Ramos (cell line): ENCODE measurements at regions not wholly inside any gene's neighbourhood (a gene's known extent, or its start where the extent isn't known, plus 50 kb on each side); places are given as distances from the start of the nearest gene placed in this dataset.

ENCODE experiments used
- in situ Hi-C: fragments of 300-500 bp; cut with MboI; formaldehyde crosslinking; loops from one replicate; pipeline ENCODE4 v1.14.3; 2022; ENCODE audit warnings: low sequenced_read_pairs; ENCODE audit not compliant: unreplicated experiment

- in situ Hi-C loops, result no loop called here
These were observed 132.9 kb downstream of the SLITRK6 start for GRCh38 chr13:85666356-85666755.

GRCh38 chr13:85665286-85665685 is 133.9 kb downstream of the SLITRK6 start:
- in situ Hi-C loops, result no loop called here

DNA sequence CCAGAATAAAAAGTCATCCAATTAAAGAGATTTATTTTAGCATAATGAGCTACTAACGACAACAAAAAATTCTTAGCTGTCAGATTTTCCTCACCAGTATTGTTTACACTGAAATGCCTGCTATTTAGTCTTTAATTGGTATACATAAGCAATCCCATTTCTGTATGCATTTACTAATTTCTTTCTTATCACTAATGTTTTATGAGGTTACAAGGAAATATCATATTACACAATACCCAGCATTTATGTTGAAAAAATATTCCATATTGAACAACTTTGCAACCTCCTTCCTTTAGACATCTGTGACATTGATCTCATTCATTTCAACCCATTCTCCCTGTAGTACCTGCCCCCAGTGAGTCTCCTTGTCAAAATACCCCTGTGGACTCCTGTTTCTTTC is 135.4 kb downstream of the SLITRK6 start:
- in situ Hi-C loops, result no loop called here

DNA sequence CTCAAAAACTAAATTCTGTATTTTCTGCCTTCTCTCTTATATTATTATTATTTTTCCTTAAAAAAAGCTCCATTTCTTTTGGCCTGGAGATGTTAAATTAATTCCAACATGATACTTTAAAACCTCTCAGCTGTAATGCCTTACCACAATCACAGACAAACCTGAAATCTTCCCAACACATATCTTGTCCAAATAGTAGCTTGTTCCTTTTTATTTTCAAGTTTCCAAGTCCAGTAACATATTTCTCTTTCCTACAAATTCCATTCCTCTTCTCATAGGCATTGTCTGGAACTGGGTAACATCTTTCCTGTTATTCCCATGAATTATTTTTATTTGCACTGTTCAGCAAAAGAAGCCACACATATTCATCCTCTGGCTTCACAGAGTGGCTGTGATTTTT is 137.0 kb downstream of the SLITRK6 start:
- in situ Hi-C loops, result no loop called here

GRCh38 chr13:85661675-85662074 is 137.5 kb downstream of the SLITRK6 start:
- in situ Hi-C loops, result no loop called here

GRCh38 chr13:85659493-85659892 is 139.7 kb downstream of the SLITRK6 start:
- in situ Hi-C loops, result no loop called here

GRCh38 chr13:85657942-85658341 is 141.3 kb downstream of the SLITRK6 start:
- in situ Hi-C loops, result no loop called here

GRCh38 chr13:85655040-85655439 is 144.2 kb downstream of the SLITRK6 start:
- in situ Hi-C loops, result no loop called here

DNA sequence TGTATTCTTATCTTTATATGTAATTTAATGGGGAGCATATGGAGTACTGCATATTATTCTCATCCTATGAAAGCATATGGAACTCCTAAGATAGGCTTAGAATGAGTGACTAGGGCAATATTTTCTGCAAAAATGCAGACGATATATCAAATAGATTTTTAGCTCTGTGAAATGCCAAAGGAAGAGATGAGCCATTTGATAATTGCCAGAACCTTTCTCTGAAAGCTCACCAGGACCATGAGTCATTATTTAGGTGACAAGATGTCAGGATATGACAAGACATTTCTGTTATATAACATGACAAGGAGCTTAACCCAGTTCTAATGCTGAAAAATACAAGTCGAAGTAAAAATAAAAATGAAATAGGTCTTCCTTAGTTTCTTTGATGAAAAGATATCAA is 145.0 kb downstream of the SLITRK6 start:
- in situ Hi-C loops, result no loop called here

DNA sequence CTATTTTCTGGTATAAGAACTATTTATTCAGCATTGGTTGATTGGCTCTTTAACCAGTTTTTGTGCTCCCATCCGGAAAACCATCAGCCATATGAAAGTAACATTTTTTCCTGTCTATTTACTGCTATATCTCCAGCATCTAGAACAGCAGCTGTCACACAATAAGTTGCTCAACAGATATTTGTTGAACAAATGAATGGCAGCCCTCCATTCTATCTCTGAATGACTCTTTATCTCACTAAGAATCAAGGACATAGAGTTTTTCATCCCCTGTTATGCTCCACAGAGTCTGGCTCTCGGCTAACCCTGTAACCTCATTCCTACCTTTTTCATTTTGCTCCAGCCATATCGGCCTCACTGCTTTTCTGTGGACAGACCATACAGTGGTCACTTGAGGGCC is 145.5 kb downstream of the SLITRK6 start:
- in situ Hi-C loops, result no loop called here

- in situ Hi-C loops, result no loop called here
These were observed 146.7 kb downstream of the SLITRK6 start for GRCh38 chr13:85652491-85652890.

- in situ Hi-C loops, result no loop called here
These were observed 147.8 kb downstream of the SLITRK6 start for GRCh38 chr13:85651440-85651839.

DNA sequence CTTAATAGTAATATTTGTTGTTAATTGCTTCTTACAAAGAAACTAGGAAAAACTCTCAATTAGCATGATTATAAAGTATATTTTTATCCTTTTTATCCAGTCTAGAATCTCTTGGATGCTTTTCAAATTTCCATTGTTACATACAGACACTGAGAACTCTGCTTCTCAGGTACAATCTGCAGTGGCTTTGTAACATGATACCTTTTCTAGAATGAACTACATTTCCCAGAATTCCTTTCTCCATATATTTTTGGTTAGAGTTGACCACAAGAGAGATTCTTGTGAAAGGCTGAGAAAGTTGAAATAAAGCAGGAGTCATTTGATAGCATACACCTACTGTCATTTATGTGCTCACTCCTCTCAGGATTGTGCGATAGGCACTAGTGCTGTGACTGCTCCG is 148.6 kb downstream of the SLITRK6 start:
- in situ Hi-C loops, result no loop called here

DNA sequence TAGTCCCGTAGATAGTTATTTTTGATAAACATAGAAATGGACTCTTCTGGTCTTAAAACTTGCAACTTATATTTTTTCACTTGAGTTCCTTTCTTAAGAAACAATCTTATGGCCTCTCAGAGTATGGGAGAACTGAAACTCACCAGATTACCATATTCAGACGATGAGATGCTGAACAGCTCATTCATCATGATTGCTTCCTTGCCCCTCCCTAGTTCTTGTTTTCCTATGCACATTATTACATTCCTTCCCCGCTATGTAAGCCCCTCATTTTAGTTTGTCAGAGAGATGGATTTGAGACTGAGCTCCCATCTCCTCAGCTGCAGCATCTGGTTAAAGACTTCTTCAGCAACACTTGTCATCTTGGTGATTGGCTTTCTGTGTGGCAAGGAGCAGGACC is 158.5 kb downstream of the SLITRK6 start:
- in situ Hi-C loops, result no loop called here

- in situ Hi-C loops, result no loop called here
These were observed 160.3 kb downstream of the SLITRK6 start for GRCh38 chr13:85638815-85639393.

DNA sequence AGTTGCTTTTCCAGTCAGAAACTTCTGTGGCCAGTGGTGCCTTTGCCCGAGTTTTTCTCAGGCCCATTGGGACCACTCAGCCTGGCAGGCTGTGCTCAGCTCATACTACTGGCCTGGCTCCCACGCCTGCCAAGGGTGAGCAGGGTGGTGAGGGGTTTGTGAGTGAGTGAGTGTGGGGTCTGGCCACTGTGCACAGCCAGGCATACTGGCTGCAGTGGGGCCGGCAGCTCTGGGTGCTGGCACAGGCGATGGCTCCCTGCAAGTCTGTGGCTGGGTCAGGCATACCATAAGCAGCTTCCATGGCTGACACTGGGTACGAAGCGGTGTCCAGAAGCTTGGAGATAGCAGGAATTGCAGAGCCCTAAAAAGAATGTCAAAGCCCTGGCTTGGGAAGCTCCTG is 161.0 kb downstream of the SLITRK6 start:
- in situ Hi-C loops, result no loop called here

DNA sequence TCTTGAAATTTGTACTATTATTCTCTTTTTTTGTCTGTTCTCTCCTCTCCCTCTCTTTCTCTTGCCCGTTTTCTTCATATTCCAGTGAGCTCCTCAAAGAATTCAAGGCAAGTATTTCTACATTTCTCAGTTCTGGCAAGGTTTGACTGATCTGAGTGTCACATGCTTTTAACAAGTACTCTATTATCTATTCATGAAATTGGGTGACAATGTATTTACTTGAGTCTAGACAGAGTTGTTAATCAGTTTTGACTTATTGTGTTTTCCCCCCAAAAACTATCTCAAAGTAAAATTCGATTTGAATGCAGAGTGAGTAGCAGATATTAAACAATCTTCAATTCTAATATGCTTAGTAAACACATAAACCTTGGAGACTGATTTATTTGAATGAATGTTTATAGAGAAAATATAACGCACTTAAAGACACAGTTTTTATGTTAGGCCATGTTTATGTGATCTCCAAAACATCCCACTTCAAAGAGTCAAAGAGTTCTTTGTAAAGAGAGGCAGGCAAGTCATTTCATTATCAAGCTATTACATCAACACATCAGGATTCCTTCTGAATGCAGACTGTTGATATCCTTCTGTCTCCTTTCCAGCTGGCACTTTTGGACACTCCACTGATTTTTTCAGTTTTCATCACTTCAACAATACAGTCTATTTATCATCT is 166.6 kb downstream of the SLITRK6 start:
- in situ Hi-C loops, result no loop called here

DNA sequence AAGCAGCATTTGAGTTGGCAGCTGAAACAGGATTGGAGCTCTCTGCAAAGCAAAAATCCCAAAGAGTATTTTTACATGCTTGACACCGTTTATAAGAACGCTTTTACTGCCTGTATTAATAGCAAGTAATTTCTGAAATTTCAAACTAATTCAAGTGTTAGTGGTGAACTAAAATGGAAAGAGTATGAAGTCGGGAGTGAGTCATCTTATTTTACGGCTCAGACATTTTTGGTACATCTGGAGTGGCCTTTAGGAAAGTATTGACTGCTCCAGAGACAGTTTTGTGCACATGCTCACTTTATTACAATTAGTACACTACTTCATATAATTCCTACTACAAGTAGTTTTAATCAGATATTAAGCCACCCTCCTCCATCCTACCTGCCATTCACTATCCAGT is 167.4 kb downstream of the SLITRK6 start:
- in situ Hi-C loops, result no loop called here

DNA sequence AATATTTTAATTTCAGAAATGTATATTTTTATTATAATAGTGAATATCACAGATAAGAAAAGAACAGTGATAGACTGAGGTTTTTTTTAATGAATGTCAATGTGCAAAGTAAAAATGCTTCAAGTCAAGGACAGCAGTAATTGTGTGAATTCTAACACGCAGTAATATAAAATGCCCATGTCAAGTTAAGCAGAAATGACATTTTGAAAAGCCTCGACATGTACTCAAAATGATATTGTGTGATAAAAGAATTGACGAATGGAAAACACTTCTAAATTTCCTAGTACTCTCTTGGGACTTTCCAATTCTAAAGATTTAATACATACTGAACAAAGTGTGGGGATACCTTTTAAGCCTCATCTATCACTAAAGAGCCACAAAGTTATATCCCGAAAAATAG is 172.6 kb downstream of the SLITRK6 start:
- in situ Hi-C loops, result no loop called here

DNA sequence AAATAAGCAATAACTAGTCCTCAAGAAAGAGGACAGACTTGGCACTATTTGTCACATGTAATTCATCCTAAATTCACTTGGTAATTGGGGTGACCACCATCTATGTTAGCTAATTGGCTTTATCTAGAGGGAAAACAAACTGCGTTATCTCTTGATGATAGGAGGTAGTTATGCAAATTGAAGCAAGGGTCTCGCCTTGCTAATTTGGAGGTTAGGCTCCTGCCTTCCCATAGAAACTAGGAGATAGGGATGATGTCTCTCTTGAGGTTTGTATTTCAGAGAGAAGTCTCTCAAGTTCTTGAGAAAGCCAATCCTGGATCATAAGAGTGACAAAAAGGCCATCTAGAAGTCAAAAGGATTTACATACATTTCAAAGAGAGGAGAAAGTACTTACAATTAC is 179.9 kb downstream of the SLITRK6 start:
- in situ Hi-C loops, result no loop called here

- in situ Hi-C loops, result no loop called here
These were observed 180.7 kb downstream of the SLITRK6 start for GRCh38 chr13:85618521-85618920.

DNA sequence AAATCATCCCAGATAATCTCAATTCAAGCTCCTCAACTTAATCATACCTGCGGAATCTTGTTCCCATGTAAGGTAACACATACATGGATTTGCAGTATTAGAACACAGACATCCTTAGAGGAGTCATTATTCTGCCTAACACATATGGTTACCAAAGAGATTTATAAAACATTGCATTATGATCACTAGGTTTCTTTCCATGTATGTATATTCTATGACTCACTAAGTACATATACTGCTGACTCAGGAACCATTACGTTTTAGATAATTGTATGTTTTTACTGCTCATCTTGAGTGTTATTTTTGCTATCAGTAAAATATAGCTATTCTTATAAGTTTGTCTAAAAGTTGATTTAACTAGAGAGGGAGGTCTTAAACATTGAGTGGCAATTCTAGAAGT is 182.9 kb downstream of the SLITRK6 start:
- in situ Hi-C loops, result no loop called here
